Gastroesophageal sphincter (tissue), 3 donors: ENCODE measurements at regions not wholly inside any gene's neighbourhood (a gene's known extent, or its start where the extent isn't known, plus 50 kb on each side); places are given as distances from the start of the nearest gene placed in this dataset.

Source experiments
- CTCF ChIP-seq, 4 experiments: fragments of 200-600 bp in 2 of 4; fragments of 450-650 bp in 2 of 4; sonication (generic) in 1 of 4; IDR thresholded peaks; one replicate each; pipeline ENCODE4 v1.5.1; 2017 to 2019; ENCODE audit warnings: antibody characterized with exemption in 4 of 4, mild to moderate bottlenecking in 2 of 4, moderate library complexity in 2 of 4
- POLR2A ChIP-seq, 2 donors: fragments of 450-650 bp; IDR thresholded peaks; one replicate each; pipeline ENCODE4 v1.6.1; 2017; ENCODE audit warnings: antibody characterized with exemption in 2 of 2, mild to moderate bottlenecking in 2 of 2, moderate library complexity in 1 of 2

- TF ChIP-seq CTCF (IDR thresholded peaks at IDR 0.05) = no peak
- TF ChIP-seq POLR2A (IDR thresholded peaks at IDR 0.05) = no peak
These were observed 315.7 kb downstream of the FOXL1 start for GRCh38 chr16:86894029-86894567.
